ENCODE measurements at regions not wholly inside any gene's neighbourhood (a gene's known extent, or its start where the extent isn't known, plus 50 kb on each side); places are given as distances from the start of the nearest gene placed in this dataset.

DNA sequence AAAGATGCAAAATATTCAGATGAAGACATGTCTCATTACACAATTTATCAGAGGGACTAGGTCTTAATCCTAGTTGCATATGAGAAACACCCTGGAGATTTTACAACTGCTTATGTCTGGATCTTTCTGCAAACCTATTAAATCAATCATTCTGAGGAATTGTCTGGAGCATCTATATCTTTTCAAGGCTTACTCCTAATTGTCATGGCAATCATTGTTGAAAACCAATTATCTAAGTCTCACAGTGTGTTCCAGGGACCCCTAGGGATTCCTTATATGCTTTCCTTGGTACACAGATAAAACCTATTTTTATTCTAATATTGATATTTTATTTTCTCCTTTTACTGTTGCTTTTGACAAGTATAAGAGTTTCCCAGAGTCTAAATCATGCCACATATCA is 696.9 kb upstream of the EYS start:
- in situ Hi-C loops (cut with HindIII; ENCODE audit: low sequenced_read_pairs), result no loop called here

DNA sequence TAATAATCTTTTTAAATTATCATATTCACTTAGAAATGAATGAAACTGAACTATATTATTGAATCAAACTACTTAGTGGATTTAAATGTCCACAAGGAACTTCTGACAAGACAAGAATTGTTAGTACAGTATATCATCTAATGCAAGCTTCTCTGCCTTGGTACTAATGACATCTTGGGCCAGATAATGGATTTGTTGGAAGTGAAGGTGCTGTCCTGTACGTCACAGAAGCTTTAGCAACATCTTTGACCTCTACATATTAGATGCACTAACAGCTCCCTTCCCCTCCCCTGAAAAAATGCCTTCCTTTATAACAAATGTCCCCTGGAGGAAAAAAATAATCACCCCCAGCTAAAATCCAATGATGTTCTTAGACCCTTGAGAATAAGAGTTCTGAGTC is 695.8 kb upstream of the EYS start:
- in situ Hi-C loops (cut with HindIII; ENCODE audit: low sequenced_read_pairs), result no loop called here

DNA sequence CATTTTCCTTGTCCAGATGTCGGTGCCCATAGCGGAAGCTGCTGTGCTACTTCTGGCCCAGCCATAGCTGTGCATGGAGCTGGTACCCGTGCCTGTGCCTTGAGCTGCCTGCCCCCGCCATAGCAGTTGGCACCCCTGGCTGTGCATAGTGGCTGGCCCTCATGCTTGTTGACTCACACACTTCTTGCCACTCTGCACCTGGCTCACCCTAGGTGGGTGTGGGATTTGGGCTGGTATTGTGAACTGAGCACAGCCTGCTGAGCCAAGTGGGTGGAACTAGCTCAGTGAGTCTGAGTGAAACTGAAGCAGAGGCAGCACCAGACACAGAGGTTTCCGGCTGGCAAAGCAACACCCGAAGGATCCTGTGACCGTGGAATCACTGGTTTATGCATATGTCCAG is 689.5 kb upstream of the EYS start:
- in situ Hi-C loops (cut with HindIII; ENCODE audit: low sequenced_read_pairs), result no loop called here

DNA sequence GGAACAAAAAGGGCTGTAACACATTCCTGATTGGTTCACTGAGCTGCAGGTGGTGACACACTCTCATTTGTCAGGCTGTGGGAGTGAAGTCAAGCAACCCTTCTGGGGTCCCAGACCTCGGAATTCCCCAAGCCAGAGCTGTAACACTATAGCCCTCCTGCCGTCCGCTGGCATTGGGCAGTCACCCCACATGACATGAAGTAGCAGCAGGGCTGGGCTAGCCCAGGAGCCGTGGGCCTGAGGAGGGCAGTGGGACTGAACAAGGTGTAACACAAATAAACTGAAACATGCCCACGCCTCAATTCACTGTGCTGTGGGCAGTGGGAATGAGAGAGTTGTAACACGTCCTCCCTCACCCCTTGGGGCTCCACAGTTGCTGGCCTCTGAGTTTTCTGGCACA is 689.1 kb upstream of the EYS start:
- in situ Hi-C loops (cut with HindIII; ENCODE audit: low sequenced_read_pairs), result no loop called here

DNA sequence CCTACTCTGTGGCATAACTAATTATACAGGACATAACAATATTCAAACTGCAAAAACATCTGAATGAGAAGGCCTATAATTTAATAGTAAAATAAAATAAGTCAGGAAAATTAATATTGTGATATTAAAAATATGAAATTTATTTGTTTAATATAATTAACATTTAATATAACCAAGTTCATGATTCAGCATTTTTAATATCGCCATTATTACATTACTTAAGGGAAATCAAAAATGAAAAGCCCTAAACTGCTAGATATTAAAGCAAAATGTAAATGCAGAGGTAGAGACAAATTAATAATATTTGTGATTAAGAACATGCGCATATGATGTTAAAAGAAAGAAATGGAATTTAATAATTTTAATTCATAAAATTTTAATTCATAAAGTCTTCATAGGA is 683.4 kb upstream of the EYS start:
- in situ Hi-C loops (cut with HindIII; ENCODE audit: low sequenced_read_pairs), result no loop called here

DNA sequence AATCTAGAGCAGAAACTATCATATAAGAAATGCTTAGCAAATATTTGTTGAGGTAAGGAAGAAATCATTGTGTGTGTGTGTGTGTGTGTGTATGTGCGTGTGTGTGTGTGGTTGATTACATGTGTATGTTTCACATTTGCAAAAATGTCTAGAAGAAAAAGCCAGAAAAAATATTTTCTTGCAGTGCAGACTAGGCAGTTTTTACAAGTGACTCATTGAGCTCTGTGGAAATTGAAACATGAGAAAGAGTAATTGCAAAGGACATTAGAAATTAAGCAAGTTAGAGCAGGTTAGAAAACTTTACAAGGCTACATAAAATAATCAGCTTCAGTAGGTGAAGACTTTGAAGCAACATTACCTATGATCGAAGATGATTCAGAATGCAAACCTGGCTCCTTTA is 669.0 kb upstream of the EYS start:
- in situ Hi-C loops (cut with HindIII; ENCODE audit: low sequenced_read_pairs), result no loop called here

DNA sequence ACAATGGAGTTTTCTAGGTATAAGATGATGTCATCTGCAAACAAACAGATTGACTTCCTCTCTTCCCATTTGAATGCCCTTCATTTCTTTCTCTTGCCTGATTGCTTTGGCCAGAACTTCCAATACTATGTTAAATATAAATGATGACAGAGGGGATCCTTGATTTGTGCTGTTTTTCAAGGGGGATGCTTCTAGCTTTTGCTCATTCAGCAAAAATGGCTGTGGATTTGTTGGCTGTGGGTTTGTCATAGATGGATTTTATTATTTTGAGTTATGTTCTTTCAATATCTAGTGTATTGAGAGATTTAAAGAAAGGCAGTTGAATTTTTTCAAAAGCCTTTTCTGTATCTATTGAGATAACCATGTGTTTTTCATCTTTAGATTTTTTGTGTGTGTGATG is 662.4 kb upstream of the EYS start:
- in situ Hi-C loops (cut with HindIII; ENCODE audit: low sequenced_read_pairs), result no loop called here

DNA sequence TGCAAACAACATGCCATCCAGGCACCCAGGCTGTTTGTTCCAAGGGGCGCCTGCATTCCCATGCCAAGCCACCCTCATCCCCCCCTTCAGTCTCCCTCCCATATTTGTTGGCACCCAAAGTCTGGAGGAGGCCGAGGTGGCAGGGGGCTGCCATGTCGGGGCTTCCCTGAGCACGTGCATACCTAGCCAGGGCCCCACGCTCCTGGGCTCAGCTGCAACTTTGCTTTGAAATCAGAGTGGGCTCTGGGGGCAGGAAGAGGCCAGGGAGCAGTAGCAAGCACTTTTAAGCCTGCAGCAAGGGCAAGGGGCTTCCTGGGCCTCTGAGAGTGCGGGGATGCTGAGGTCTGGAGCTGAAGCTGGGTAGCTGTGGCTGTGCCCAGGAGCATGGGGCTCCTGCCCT is 655.9 kb upstream of the EYS start:
- in situ Hi-C loops (cut with HindIII; ENCODE audit: low sequenced_read_pairs), result no loop called here

DNA sequence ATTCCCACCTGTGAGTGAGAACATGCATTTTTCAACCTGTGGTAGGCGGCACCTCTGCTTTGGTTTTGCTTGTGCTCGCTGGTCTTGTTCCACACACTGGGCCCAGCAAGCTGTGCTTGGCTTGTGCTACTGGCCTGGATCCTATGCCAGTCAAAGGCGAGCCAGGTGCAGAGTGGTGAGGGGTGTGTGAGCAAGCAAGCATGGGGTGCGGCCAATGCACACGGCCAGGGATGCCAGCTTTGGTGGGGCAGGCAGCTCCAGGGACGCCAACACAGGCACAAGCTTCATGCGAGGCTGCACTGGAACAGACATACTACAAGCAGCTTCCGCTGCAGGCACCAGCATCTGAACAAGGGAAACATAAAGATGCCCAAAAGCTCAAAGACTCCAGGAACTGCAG is 654.9 kb upstream of the EYS start:
- in situ Hi-C loops (cut with HindIII; ENCODE audit: low sequenced_read_pairs), result no loop called here

DNA sequence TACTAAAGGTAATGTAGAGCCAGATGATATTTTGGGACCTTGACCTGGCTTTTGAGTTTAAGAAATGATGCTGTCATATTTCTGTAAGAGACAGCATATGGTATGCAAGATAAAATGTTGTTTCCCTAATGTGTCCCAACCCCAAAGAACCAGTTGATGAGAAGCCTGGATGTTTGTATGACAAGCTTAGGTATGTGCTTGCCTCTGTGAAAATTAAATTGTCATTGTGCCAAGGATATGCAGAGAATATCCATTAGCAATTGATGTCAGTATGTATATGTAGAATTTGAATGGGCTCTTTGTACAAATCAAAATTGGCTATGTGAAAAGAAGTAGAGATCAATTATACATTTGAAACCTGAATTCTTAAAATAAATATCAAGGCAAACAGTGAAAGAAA is 650.8 kb upstream of the EYS start:
- in situ Hi-C loops (cut with HindIII; ENCODE audit: low sequenced_read_pairs), result no loop called here

DNA sequence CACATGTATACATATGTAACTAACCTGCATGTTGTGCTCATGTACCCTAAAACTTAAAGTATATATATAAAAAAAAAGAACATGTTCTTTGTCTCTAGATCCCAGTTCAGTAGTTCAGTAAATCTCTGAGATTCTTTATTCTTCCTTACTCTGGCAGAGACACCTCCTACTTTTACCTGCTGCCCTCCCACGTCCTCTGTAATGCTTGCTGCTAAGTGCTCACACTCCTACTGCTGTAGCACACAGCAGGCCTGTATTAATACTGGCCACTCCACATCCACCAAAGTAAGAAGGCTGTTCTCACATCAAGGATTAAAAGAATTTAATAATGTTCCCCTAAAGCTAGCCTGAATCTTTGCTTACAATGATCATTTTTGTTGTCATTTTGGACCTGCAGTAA is 648.4 kb upstream of the EYS start:
- in situ Hi-C loops (cut with HindIII; ENCODE audit: low sequenced_read_pairs), result no loop called here

DNA sequence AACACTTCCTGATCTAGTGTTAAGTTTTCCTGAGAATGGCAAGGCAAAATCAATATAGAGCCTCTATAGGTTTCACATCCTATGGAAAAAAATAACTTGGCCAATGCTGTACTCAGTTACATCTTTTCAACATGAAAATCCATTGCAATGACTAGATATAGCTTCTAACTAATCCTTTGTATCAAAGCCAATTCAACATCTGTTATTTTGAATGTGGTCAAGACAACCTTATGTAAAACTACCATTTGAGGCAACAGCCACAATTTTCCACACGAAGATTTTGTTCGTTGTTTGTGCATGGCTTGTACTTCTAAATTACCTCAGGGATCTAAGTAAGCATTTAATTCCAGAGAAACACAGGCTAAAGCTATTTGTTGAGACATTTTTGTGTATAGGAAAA is 637.8 kb upstream of the EYS start:
- in situ Hi-C loops (cut with HindIII; ENCODE audit: low sequenced_read_pairs), result no loop called here

DNA sequence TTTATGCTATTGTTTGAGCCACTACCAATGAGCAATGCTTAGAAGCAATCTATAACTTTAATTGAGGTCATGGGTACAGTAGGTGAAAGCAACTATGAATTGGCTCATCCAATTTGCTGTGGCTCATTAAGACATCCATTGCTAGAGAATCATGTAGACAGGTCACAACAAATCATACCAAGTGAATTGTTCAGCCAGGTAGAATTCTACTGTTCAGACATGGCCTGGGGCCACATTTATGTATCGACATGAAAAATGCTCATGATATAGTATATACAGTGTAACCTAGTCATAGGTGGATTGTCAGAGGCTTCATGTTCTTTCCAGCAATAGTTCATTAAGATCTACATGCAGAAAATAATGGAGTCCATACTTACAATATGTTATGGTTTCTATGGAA is 633.7 kb upstream of the EYS start:
- in situ Hi-C loops (cut with HindIII; ENCODE audit: low sequenced_read_pairs), result no loop called here

DNA sequence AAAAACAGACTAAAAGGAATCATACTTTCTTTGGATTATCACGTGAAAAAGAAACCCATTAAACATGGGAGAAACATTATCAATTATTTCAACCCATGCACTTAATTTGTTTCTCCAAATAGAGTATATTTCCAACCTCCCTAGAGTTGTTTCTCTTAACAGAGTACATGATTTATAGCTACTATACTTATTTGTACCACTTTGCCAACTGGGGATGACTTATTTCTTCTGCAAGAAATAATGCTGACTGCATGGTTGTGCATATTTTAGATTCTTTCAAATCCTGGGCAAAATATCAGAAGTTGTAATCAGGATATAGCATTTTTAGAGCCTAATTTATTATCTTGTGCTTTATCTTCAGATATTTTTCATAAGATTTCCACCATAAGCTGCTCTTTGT is 629.1 kb upstream of the EYS start:
- in situ Hi-C loops (cut with HindIII; ENCODE audit: low sequenced_read_pairs), result no loop called here

DNA sequence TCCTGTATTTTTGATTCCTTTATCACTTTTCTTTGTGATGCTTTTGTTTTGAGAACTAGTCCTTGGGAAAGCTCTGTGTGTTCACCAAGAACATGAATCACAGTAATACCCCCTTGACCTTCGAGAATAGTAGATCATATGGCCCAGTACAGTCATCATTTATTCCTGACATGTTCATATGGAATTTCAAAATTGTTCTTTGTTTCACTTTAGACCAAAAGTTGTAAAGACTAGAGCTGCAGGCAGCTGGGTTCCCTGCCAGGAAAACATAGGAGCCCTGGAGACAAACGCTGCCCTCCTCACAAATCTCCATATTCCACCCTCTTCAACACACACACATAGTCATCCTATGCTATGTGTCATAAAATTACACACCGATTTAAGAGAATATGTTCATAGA is 621.2 kb upstream of the EYS start:
- in situ Hi-C loops (cut with HindIII; ENCODE audit: low sequenced_read_pairs), result no loop called here

DNA sequence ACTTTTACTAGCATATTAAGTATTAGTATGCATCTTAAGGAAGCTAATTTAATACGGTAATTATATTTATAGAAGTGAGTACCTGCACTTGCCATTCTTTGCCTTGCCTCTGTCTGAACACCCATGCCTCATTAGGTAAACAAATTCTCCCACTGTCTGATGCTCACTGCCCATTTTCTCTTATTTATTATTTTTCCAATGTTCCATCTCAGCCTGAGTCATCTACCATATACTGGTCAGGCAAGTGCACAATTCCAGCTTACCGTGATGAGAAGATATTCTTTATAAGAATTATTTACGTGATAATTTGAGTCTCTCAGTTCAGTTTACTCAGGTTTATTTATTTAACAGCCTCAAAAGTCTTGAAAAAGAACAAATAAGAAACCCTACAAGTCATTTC is 619.2 kb upstream of the EYS start:
- in situ Hi-C loops (cut with HindIII; ENCODE audit: low sequenced_read_pairs), result no loop called here

DNA sequence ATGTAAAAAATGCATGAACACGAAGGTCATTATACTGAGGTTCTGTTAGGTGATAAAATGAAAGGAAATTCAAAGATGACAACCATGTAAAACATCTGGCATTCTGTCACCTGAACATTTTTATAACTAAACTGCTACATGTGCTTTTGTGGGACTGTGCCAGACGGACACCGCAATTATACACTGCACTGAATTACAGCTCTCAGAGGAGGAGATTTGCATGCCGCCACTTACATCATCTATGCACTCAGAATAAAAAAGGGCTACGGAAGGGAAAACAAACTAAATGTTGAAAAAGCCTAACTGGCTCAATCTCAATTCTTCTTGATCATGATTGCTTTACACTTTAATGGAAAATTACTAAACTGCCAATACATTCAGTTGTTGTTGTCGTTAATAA is 614.0 kb upstream of the EYS start:
- in situ Hi-C loops (cut with HindIII; ENCODE audit: low sequenced_read_pairs), result no loop called here

DNA sequence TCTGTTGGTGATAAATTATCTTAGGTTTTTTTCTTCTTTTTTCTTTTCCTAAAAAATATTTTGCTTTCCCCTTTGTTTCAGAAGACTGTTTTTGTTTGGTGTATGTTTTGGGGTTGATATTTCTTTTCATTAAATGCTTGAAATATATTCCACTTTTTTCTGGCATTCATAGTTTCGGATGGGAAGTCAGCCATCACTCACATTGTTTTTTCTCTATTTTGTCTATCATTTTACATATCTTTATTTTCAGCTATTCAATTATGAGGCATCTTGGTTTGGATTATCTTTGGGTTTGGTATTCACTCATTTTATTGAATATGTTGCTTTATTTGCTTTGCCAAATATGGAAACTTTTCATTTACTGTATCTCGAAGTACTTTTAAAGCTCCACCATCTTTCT is 600.5 kb upstream of the EYS start:
- in situ Hi-C loops (cut with HindIII; ENCODE audit: low sequenced_read_pairs), result no loop called here

DNA sequence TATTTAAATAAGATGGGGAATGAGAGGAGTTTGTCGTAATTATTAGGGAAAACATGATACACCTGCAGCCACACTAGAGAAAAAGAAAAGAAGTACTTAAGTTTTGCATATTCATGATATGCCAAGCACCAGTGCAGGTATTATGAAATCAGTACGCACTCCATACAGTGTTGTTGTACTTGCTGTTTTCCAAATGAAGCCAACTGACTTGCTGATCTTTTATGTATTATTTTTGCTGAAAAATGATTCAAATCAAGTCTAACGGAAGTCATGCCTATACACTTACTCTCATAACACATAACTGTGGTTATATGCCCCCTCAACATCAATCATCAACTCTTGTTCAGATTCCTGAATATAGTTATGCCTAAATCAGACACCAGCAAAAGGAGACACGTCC is 584.9 kb upstream of the EYS start:
- in situ Hi-C loops (cut with HindIII; ENCODE audit: low sequenced_read_pairs), result no loop called here

DNA sequence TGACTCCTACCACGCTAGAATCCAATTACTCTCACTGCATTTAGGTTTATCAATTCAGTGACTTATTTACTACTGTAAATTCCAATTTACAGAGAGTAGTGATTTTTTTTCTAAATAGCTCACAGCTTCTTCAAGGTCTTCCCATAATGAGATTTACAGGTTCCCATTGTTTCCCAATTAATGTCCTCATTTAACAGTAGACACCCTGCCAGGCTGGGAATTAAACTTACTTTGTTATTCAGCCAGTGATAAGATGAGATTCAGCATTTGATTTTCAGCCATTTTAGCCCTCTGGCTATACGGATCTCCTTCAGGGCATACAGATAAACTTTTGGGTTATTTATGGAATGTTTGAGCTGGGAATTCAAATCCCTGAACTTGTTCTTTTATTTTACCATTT is 582.9 kb upstream of the EYS start:
- in situ Hi-C loops (cut with HindIII; ENCODE audit: low sequenced_read_pairs), result no loop called here

DNA sequence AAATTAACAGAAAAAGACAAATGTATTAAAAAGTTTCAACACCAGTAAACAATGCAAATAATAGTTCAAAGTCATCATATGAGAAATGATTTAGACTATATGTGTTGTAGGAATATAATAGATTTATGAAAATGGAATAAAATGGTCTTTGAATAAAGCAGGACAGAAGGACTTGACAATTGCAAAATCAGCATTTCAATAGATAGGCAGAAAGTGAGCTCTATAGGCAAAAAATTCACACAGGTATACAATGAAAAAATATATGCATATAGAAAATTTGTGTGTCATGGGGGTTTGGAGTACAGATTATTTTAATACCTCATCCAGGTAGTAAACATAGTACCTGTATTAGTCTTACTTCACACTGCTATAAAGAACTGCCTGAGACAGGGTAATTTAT is 571.1 kb upstream of the EYS start:
- in situ Hi-C loops (cut with HindIII; ENCODE audit: low sequenced_read_pairs), result no loop called here

DNA sequence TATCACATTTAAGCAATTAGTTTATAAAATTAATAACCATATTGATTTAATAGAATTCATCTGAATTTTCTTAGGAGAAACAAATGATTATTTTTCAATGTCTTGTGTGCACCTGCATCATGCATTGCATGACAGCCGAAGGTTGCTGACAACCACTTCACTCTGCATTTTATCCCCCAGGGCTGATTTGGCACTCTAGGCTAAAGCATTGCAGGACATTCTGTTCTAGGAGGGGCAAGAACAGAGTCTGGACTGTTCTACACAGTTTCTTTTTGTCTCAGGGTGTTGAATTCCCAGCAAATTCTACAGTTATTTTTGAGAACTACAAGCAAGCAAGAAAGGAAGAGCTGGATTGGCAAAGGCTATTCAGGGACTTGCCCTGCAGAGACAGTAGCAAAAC is 570.4 kb upstream of the EYS start:
- in situ Hi-C loops (cut with HindIII; ENCODE audit: low sequenced_read_pairs), result no loop called here

DNA sequence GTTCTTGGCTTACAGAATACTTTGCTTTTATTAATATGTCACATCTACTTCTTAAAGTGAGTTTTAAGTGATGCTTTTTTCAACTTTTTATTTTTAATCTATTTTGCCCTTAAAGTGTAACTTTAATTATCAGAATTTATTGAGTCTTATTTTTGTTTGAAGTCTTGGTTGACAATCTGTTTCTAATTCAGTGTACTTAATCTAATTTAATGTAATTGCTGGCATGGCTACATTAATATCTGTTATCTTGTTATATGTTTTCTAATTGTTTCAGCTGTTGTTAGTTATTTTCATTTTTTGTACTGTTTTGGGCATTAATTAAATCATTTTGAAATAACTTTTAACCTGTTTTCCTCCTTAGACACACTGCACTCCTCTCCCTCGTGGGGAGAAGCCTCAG is 558.7 kb upstream of the EYS start:
- in situ Hi-C loops (cut with HindIII; ENCODE audit: low sequenced_read_pairs), result no loop called here

DNA sequence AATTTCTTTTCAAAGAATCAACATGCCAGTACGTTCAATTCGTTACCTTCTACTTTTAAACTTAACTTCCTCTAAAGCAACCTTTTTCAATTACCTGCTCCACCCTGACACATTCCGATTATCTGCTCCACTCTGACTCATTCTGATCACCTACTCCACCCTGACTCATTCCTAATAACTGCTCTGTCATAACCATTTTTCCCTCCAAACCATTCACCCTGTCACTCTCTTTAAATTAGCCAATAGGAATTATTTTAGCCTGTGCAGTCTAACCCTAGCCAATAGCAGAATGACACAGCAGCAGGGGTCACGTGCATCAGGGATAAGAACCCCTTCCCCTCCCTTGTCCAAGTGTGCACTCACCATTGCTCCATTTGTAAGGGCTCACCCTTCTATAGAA is 557.4 kb upstream of the EYS start:
- in situ Hi-C loops (cut with HindIII; ENCODE audit: low sequenced_read_pairs), result no loop called here
